ENCODE measurements at regions not wholly inside any gene's neighbourhood (a gene's known extent, or its start where the extent isn't known, plus 50 kb on each side); places are given as distances from the start of the nearest gene placed in this dataset.

DNA sequence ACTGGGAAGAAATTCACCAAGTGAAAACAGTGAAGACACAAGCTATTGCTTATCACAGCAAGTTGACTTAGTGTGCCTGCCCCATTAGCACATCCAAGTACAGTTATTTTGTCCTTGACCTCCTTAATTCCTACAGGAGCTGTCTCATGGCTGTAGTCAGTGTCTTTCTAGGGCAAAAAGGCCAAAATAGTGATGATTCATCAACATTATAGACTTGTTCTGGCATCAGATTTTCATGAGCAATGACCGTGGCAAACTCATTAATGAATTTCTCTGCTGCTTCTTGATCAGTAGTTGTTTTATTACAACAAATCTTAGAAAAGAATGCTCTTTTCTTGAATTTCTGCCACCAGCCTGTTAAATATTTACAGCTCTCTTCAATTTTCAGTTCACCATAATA is 1169.3 kb upstream of the DDX18 start:
- Mint-ChIP-seq H3K36me3 (ENCODE audit: low read depth) (no peaks in the 10 kb centered on the region), H3K27me3 (no peaks in the 10 kb centered on the region), H3K27ac (no peak overlapping the region), H3K9me3 (peaks cover 4% of the 10 kb centered on the region), H3K4me1 (no peaks in the 10 kb centered on the region), H3K4me3 (no peak overlapping the region)
- POLR2A ChIA-PET = no interaction called here
- ATAC-seq (ENCODE audit: low read depth) (no peak), DNase-seq (no peak)
- CTCF ChIA-PET = no interaction called here
- no peak for TF ChIP-seq CTCF (IDR thresholded peaks at IDR 0.05)
- intact Hi-C loops (cut with micrococcal nuclease) = no loop called here

DNA sequence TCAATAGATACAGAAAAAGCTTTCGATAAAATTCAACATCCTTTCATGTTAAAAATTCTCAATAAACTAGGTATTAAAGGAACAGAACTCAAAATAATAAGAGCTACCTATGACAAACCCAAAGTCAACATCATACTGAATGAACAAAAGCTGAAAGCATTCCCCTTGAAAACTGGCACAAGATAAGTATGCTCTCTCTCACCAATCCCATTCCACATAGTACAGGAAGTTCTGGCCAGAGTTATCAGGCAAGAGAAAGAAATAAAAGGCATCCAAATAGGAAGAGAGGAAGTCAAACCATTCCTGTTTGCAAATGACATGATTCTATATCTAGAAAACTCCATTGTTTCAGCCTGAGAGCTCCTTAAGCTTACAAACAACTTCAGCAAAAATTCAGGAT is 1145.8 kb upstream of the DDX18 start:
- ChIA-PET POLR2A (no interaction called here), CTCF (no interaction called here)
- no peak overlapping the region for H3K4me3 Mint-ChIP-seq
- DNase-seq (no peak), ATAC-seq (ENCODE audit: low read depth) (no peak)
- H3K4me1 Mint-ChIP-seq = no peaks in the 10 kb centered on the region
- intact Hi-C loops (cut with micrococcal nuclease) = no loop called here
- H3K36me3 Mint-ChIP-seq (ENCODE audit: low read depth) = no peaks in the 10 kb centered on the region
- no peaks in the 10 kb centered on the region for H3K27me3 Mint-ChIP-seq
- TF ChIP-seq CTCF (IDR thresholded peaks at IDR 0.05) = no peak
- H3K27ac Mint-ChIP-seq = no peak overlapping the region
- peaks cover 5% of the 10 kb centered on the region for H3K9me3 Mint-ChIP-seq

- TF ChIP-seq CTCF (IDR thresholded peaks at IDR 0.05) = no peak
- no peaks in the 10 kb centered on the region for H3K4me1 Mint-ChIP-seq
- H3K36me3 Mint-ChIP-seq (ENCODE audit: low read depth) = no peaks in the 10 kb centered on the region
- intact Hi-C loops (cut with micrococcal nuclease) = no loop called here
- no peaks in the 10 kb centered on the region for H3K27me3 Mint-ChIP-seq
- ChIA-PET CTCF (no interaction called here), POLR2A (no interaction called here)
- no peak overlapping the region for H3K27ac Mint-ChIP-seq
- H3K9me3 Mint-ChIP-seq = peaks cover 7% of the 10 kb centered on the region
- no peak for ATAC-seq (ENCODE audit: low read depth)
- no peak overlapping the region for H3K4me3 Mint-ChIP-seq
- no peak for DNase-seq
These were observed 1144.7 kb upstream of the DDX18 start for GRCh38 chr2:116669782-116670181.

- no peaks in the 10 kb centered on the region for H3K4me1 Mint-ChIP-seq
- H3K27me3 Mint-ChIP-seq = no peaks in the 10 kb centered on the region
- ATAC-seq (ENCODE audit: low read depth) (no peak), DNase-seq (no peak)
- no peaks in the 10 kb centered on the region for H3K36me3 Mint-ChIP-seq (ENCODE audit: low read depth)
- no peak overlapping the region for H3K27ac Mint-ChIP-seq
- no peak for TF ChIP-seq CTCF (IDR thresholded peaks at IDR 0.05)
- peaks cover 7% of the 10 kb centered on the region for H3K9me3 Mint-ChIP-seq
- POLR2A ChIA-PET = no interaction called here
- H3K4me3 Mint-ChIP-seq = no peak overlapping the region
- intact Hi-C loops (cut with micrococcal nuclease) = no loop called here
- CTCF ChIA-PET = no interaction called here
These were observed 1140.3 kb upstream of the DDX18 start for GRCh38 chr2:116674188-116674587.

DNA sequence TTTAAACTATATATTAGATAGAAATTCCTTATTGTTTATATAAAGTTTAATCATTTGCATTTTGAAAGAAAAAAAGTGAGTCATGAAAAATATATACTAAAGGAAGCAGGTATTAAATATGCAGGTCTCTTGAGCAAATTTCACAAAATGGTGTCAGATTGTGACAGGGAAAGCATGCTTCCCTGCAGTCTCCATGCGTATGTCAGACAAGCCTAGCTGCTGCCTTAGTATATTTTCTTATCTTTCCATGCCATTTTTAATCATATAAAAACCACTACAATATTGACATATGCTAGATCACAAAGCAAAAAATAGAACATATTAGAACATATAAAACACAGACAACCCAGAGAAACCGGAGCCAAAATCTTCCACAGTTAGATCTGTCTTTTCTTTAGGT is 1137.7 kb upstream of the DDX18 start:
- H3K36me3 Mint-ChIP-seq (ENCODE audit: low read depth) = no peaks in the 10 kb centered on the region
- H3K27me3 Mint-ChIP-seq = no peaks in the 10 kb centered on the region
- peaks cover 9% of the 10 kb centered on the region for H3K9me3 Mint-ChIP-seq
- no peak overlapping the region for H3K4me3 Mint-ChIP-seq
- CTCF ChIA-PET = no interaction called here
- no peaks in the 10 kb centered on the region for H3K4me1 Mint-ChIP-seq
- ATAC-seq (ENCODE audit: low read depth) (no peak), DNase-seq (no peak)
- intact Hi-C loops (cut with micrococcal nuclease) = no loop called here
- POLR2A ChIA-PET = no interaction called here
- no peak for TF ChIP-seq CTCF (IDR thresholded peaks at IDR 0.05)
- H3K27ac Mint-ChIP-seq = no peak overlapping the region
